ENCODE measurements at regions not wholly inside any gene's neighbourhood (a gene's known extent, or its start where the extent isn't known, plus 50 kb on each side); places are given as distances from the start of the nearest gene placed in this dataset.

GRCh38 chr3:30077746-30078145 lies 528.7 kb upstream of the TGFBR2 start:
- no peak for TF ChIP-seq POLR2AphosphoS5 (IDR thresholded peaks at IDR 0.05)
- TF ChIP-seq CTCF (IDR thresholded peaks at IDR 0.05): no peak
- no peak for TF ChIP-seq POLR2A (IDR thresholded peaks at IDR 0.05)
- no peak for TF ChIP-seq EP300 (IDR thresholded peaks at IDR 0.05)
